ENCODE measurements at regions not wholly inside any gene's neighbourhood (a gene's known extent, or its start where the extent isn't known, plus 50 kb on each side); places are given as distances from the start of the nearest gene placed in this dataset.

- no peak for DNase-seq (ENCODE audit: low spot score)
Observed at GRCh38 chr18:55120896-55121295, 161.6 kb upstream of the CCDC68 start.

GRCh38 chr18:55119434-55119833 lies 160.2 kb upstream of the CCDC68 start:
- no peak for DNase-seq (ENCODE audit: low spot score)

- DNase-seq (ENCODE audit: low spot score): no peak
Observed at GRCh38 chr18:55119016-55119415, 159.8 kb upstream of the CCDC68 start.

- no peak for DNase-seq (ENCODE audit: low spot score)
Observed at GRCh38 chr18:55116863-55117262, 157.6 kb upstream of the CCDC68 start.

- peak; percentile 40 for DNase-seq (ENCODE audit: low spot score)
Observed at GRCh38 chr18:55115606-55116005, 156.3 kb upstream of the CCDC68 start.

DNA sequence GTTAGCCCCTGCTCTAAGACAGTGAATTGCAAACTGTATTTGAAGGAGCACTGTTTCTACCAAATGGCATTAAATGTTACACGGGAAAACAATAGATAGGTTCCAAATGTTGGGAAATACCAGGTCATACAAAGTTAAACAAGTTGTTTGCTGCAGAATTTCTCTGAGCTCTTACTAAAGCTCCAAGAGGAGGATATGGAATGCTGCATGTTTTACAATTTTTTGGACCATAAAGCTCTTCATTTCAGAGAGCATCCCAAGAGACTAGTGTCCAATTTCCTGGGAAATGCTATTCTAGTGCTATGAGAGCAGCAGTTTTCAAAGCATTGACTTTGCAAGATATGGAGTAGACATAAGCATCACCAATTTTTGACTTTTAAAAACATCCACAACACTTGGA lies 155.6 kb upstream of the CCDC68 start:
- no peak for DNase-seq (ENCODE audit: low spot score)

DNA sequence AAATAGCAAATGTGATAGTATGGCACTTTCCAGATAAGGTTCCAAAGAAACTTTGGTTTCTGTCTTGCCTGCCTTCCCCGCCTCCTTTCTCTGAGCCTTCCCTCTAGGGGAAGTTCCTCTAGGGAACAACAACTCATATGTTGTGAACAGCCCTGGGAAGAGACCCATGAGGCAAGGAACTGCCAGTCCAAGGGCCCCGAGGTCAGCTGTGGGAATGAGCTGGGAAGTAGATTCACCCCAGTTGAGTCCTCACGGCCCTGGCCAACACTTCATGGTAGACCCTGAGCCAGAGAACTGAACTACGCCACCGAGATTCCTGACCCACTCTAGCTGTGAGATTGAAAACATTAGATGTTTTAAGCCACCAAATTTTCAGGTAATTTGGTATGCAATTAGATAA lies 154.5 kb upstream of the CCDC68 start:
- no peak for DNase-seq (ENCODE audit: low spot score)

- no peak for DNase-seq (ENCODE audit: low spot score)
Observed at GRCh38 chr18:55111271-55111670, 152.0 kb upstream of the CCDC68 start.

- DNase-seq (ENCODE audit: low spot score): peak; percentile 96
Observed at GRCh38 chr18:55110436-55110835, 151.2 kb upstream of the CCDC68 start.

- DNase-seq (ENCODE audit: low spot score): no peak
Observed at GRCh38 chr18:55109818-55110414, 150.7 kb upstream of the CCDC68 start.

- no peak for DNase-seq (ENCODE audit: low spot score)
Observed at GRCh38 chr18:55106906-55107305, 147.6 kb upstream of the CCDC68 start.

GRCh38 chr18:55106466-55106865 lies 147.2 kb upstream of the CCDC68 start:
- no peak for DNase-seq (ENCODE audit: low spot score)

- DNase-seq (ENCODE audit: low spot score): no peak
Observed at GRCh38 chr18:55105873-55106272, 146.6 kb upstream of the CCDC68 start.

DNA sequence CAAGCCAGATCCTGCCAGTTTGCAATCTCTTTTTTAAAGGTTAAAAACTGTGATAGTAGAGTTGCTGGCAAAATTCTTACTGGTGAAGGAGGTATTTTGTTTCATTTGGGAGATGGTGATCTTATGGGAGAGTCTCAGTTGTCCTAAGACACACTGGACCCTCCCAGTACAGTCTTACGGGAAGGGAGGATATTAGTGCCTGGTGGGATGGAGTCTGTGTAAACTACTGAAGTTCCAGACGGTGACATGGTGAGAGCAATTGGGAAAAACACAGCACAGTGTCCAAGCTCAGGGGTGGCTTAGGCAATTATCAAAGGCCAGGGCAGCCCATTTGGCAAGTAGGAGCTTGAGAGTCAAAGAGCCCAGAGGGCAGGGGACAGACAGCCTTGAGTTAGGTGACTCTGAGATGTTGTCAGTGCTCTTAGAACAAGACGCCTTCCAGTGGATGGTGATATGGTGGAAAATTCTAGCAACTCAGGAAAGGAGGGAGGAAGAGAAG lies 143.7 kb upstream of the CCDC68 start:
- DNase-seq (ENCODE audit: low spot score): no peak

GRCh38 chr18:55102501-55102900 lies 143.2 kb upstream of the CCDC68 start:
- DNase-seq (ENCODE audit: low spot score): no peak

DNA sequence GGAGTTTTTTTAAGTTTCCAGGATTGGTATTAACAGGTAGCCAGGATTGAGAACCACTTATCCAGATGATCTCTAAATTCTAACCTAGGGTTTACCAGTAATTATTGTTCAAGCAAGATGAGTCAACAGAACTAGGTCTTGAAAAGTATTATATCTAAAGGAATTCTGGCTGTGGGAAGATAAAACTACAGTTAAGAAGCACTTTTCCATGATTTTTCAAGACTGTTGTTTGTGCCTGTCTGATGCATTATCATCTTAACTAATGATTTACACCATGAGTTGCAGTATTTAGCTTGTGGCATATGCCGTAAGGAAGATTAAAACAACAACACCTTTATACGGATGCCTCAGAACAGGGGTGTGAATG lies 142.2 kb upstream of the CCDC68 start:
- no peak for DNase-seq (ENCODE audit: low spot score)

DNA sequence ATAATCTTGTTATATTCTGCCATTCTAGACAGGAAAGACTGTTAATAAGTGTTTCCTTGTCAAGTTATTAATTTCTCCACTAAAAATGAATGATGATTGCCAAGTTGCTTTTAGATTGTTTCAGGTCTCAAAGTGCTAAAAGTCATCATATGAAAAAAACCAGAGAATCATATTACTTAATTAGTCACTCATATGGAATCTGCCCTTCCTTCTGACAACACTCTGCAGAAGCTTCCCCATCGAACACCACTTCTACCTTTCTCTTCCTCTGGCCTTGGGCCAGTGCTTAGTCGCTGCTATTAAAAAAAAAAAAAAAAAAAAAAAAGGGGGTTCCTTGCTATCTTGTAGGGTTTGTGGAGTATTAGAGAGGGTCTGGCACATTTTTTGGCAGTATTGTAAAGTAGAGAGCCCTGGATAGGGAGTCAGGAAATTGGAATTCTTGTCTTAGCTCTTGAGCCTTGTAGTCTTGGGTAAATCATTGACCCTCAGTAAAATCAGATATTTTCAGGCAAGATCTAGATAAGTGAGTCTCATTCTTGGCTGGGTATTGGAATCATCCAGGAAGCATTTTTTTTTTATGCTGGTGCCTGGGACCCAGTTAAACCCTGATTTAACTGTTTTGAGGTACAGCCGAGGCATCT lies 141.7 kb upstream of the CCDC68 start:
- peak; percentile 60 for DNase-seq (ENCODE audit: low spot score)

DNA sequence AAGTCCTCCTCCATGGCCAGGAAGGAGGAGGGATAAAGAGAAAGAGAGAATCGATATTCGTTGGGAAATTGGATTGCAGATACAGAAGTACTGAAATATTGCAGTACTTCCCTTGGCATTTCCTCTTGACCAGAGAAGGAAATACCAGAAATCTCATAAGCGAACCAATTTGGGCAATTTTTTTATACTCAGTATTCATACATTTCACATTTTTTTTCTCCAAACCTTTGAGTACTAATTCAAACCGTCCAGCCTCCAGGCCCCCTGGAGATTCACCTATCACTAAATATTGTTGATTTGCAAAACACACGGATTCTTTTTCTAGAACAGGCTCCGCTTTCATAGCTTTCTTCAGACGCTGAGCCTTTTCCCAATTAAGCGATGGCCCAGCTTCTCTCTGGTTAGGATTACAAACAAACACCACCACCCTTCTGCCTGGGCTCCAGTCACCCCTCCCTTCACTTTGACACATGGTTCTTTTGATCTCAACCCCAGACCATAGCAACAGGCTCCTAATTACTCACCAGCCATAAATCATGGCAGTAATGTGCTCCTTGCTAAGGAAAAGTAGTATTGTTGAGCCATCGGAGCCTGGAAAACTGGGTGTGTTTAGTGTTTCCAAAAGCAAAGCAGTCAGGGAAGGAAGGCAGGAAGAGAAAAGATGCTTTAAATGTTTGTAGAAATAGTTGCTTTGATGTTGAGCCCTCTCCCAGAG lies 138.4 kb upstream of the CCDC68 start:
- peak; percentile 80 for DNase-seq (ENCODE audit: low spot score)

DNA sequence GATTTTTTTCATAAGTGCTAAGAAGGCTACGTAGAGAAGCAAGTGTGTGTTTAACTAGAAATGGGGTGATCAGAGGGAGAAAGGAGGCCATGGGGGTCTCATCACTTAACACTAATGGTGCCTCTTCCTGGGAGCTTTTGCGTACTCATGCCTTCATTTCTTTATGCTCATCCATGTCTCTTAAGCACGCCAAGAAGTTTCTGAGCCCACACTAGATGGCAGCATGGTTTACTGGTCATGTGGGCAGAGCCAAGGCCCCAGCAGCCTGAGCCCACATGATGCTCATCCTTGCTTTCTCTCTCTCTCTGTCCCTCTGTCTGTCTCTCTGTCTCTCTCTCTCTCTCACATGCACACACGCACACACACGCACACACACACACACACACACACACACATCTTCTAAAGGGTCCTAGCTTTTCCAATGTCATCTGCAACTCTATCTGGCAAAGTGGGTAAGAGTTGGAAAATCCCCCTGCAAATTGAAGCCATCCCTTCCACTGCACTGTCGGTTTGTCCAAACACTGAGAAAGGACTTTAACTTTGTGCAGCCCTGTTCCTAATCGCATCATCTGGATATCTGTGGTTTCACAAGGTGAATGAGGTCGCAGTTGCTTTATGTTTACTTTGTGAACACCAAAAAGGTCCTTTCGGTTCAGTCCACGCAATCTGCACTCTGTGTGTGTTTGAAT lies 137.1 kb upstream of the CCDC68 start:
- peak; percentile 67 for DNase-seq (ENCODE audit: low spot score)

- DNase-seq (ENCODE audit: low spot score): no peak
Observed at GRCh38 chr18:55095584-55095983, 136.3 kb upstream of the CCDC68 start.

- no peak for DNase-seq (ENCODE audit: low spot score)
Observed at GRCh38 chr18:55093808-55094207, 134.5 kb upstream of the CCDC68 start.

GRCh38 chr18:55093295-55093694 lies 134.0 kb upstream of the CCDC68 start:
- DNase-seq (ENCODE audit: low spot score): no peak

GRCh38 chr18:55092166-55092565 lies 132.9 kb upstream of the CCDC68 start:
- no peak for DNase-seq (ENCODE audit: low spot score)

All from kidney capillary endothelial cell (primary cell).